SK-N-SH (cell line): ENCODE measurements at regions not wholly inside any gene's neighbourhood (a gene's known extent, or its start where the extent isn't known, plus 50 kb on each side); places are given as distances from the start of the nearest gene placed in this dataset.
A peak's percentile ranks its signal among the peaks of the same experiment; 100 is the strongest.

Source experiments
- CTCF ChIP-seq: fragments of 200-600 bp; sonication (generic); IDR thresholded peaks from 2 replicates; pipeline ENCODE4 v1.6.1; 2017; ENCODE audit warnings: antibody characterized with exemption, mild to moderate bottlenecking, moderate library complexity
- ELF1 ChIP-seq: IDR thresholded peaks from 2 replicates; pipeline ENCODE4 v1.4.0; 2012
- EP300 ChIP-seq, 2 experiments: IDR thresholded peaks; 2 replicates each; pipeline versions ENCODE4 v1.4.0 to v1.6.1; 2012; ENCODE audit warnings: borderline replicate concordance in 1 of 2, low read depth in 1 of 2, low read length in 1 of 2
- EZH2phosphoT487 ChIP-seq: fragments of 200-600 bp; sonication (generic); IDR thresholded peaks from 2 replicates; pipeline ENCODE4 v1.6.1; 2017; ENCODE audit warnings: low read depth, mixed run types, mild to moderate bottlenecking, antibody characterized with exemption, moderate library complexity, borderline replicate concordance
- FOSL2 ChIP-seq: IDR thresholded peaks from 2 replicates; pipeline ENCODE4 v1.4.0; 2012; ENCODE audit warnings: low read depth, mild to moderate bottlenecking, moderate library complexity, borderline replicate concordance
- JUND ChIP-seq: IDR thresholded peaks from 2 replicates; pipeline ENCODE4 v1.4.0; 2012
- POLR2AphosphoS5 ChIP-seq: IDR thresholded peaks from 2 replicates; pipeline ENCODE4 v1.6.1; 2012; ENCODE audit warnings: low read depth, low read length
- REST ChIP-seq: IDR thresholded peaks from 2 replicates; pipeline ENCODE4 v1.6.1; 2012; ENCODE audit warnings: mild to moderate bottlenecking, low read depth, low read length, moderate library complexity
- SIN3A ChIP-seq: IDR thresholded peaks from 2 replicates; pipeline ENCODE4 v1.6.1; 2012; ENCODE audit warnings: low read depth, mild to moderate bottlenecking, low read length, moderate library complexity, borderline replicate concordance
- USF1 ChIP-seq: IDR thresholded peaks from 2 replicates; pipeline ENCODE4 v1.4.0; 2012; ENCODE audit warnings: low read depth, borderline replicate concordance
- YY1 ChIP-seq: IDR thresholded peaks from 2 replicates; pipeline ENCODE4 v1.4.0; 2012; ENCODE audit warnings: low read depth, mild to moderate bottlenecking

GRCh38 chr12:76948879-76949278, 70.1 kb upstream of the CSRP2 start:
- TF ChIP-seq REST (no peak), ELF1 (no peak), EP300 (IDR thresholded peaks at IDR 0.05; ENCODE audit: borderline replicate concordance in 1 of 2, low read depth in 1 of 2, low read length in 1 of 2) (peak in 1 of 2 experiments; percentile 67; a peak in 2 of 4 replicates), USF1 (no peak), CTCF (no peak), POLR2AphosphoS5 (no peak), EZH2phosphoT487 (no peak), YY1 (no peak), FOSL2 (no peak), JUND (no peak), SIN3A (no peak)
